ENCODE measurements at regions not wholly inside any gene's neighbourhood (a gene's known extent, or its start where the extent isn't known, plus 50 kb on each side); places are given as distances from the start of the nearest gene placed in this dataset.

GRCh38 chr18:68418881-68419280 lies 296.0 kb downstream of the TMX3 start (continued):
- TF ChIP-seq CHD7 (IDR thresholded peaks at IDR 0.05; ENCODE audit: insufficient replicate concordance, low read length) (no peak), NRF1 (IDR thresholded peaks at IDR 0.05; ENCODE audit: low read depth, low read length) (no peak)
